Stimulated activated CD8-positive, alpha-beta memory T cell treated with anti-CD3 and anti-CD28 coated beads, Interleukin-15, amount 100 ng/mL, for 4 hours (primary cell): ENCODE measurements at regions not wholly inside any gene's neighbourhood (a gene's known extent, or its start where the extent isn't known, plus 50 kb on each side); places are given as distances from the start of the nearest gene placed in this dataset.
"Not testable (repeated sequence)": the region's sequence is repeated elsewhere in the genome, so short reads cannot be mapped to it uniquely, and the experiment has no call there.

Source experiments
- DNase-seq, 2 donors: peaks; one replicate each; pipeline ENCODE4 v3.0.0-alpha.2; 2020; ENCODE audit warnings: low read depth in 2 of 2

- no peak for DNase-seq
Observed at GRCh38 chr2:83055376-83056010, 1403.6 kb downstream of the SUCLG1 start.

- DNase-seq: no peak
Observed at GRCh38 chr2:83054751-83055150, 1404.3 kb downstream of the SUCLG1 start.

- no peak for DNase-seq
Observed at GRCh38 chr2:83051538-83052170, 1407.4 kb downstream of the SUCLG1 start.

- DNase-seq: no peak
Observed at GRCh38 chr2:83042053-83042452, 1417.0 kb downstream of the SUCLG1 start.

GRCh38 chr2:83022631-83023210 is 1436.4 kb downstream of the SUCLG1 start:
- DNase-seq: no peak

- no peak for DNase-seq
Observed at GRCh38 chr2:83017366-83018090, 1441.6 kb downstream of the SUCLG1 start.

- DNase-seq: no peak
Observed at GRCh38 chr2:83016343-83017110, 1442.6 kb downstream of the SUCLG1 start.

- DNase-seq: no peak
Observed at GRCh38 chr2:83015900-83016299, 1443.2 kb downstream of the SUCLG1 start.

- no peak for DNase-seq
Observed at GRCh38 chr2:83015035-83015715, 1443.9 kb downstream of the SUCLG1 start.

- no peak for DNase-seq
Observed at GRCh38 chr2:83014462-83014861, 1444.6 kb downstream of the SUCLG1 start.

- no peak for DNase-seq
Observed at GRCh38 chr2:83006961-83007360, 1452.1 kb downstream of the SUCLG1 start.

GRCh38 chr2:83003555-83003954 is 1455.5 kb downstream of the SUCLG1 start:
- no peak for DNase-seq

GRCh38 chr2:83002706-83003105 is 1456.4 kb downstream of the SUCLG1 start:
- DNase-seq: no peak

GRCh38 chr2:82998781-82999180 is 1460.3 kb downstream of the SUCLG1 start:
- no peak for DNase-seq

GRCh38 chr2:82996217-82996616 is 1462.9 kb downstream of the SUCLG1 start:
- DNase-seq: no peak

- DNase-seq: no peak
Observed at GRCh38 chr2:82994151-82994550, 1464.9 kb downstream of the SUCLG1 start.

GRCh38 chr2:82993609-82994008 is 1465.5 kb downstream of the SUCLG1 start:
- DNase-seq: no peak

- no peak for DNase-seq
Observed at GRCh38 chr2:82992968-82993367, 1466.1 kb downstream of the SUCLG1 start.

- not testable (repeated sequence) for DNase-seq
Observed at GRCh38 chr2:82987706-82988105, 1471.4 kb downstream of the SUCLG1 start.

- DNase-seq: no peak
Observed at GRCh38 chr2:82986899-82987298, 1472.2 kb downstream of the SUCLG1 start.

GRCh38 chr2:82985572-82986197 is 1473.4 kb downstream of the SUCLG1 start:
- DNase-seq: no peak
